Mononuclear cell (primary cell): ENCODE measurements at regions not wholly inside any gene's neighbourhood (a gene's known extent, or its start where the extent isn't known, plus 50 kb on each side); places are given as distances from the start of the nearest gene placed in this dataset.
"Not testable (repeated sequence)": the region's sequence is repeated elsewhere in the genome, so short reads cannot be mapped to it uniquely, and the experiment has no call there.

Experiments used
- H3K27me3 ChIP-seq: 2 replicates; pipeline ENCODE4 v1.6.0; 2011; ENCODE audit warnings: low read length, control low read depth; ENCODE audit not compliant: insufficient read depth
- H3K4me1 ChIP-seq: 2 replicates; pipeline ENCODE4 v1.5.1; 2011; ENCODE audit warnings: mild to moderate bottlenecking, low read length, control low read depth; ENCODE audit not compliant: insufficient read depth
- H3K4me3 ChIP-seq: 2 replicates; pipeline ENCODE4 v1.5.1; 2011; ENCODE audit warnings: mild to moderate bottlenecking, low read length, moderate library complexity
- H3K9me3 ChIP-seq: 2 replicates; pipeline ENCODE4 v1.5.1; 2011; ENCODE audit warnings: low read depth, mild to moderate bottlenecking, control low read depth, low read length

DNA sequence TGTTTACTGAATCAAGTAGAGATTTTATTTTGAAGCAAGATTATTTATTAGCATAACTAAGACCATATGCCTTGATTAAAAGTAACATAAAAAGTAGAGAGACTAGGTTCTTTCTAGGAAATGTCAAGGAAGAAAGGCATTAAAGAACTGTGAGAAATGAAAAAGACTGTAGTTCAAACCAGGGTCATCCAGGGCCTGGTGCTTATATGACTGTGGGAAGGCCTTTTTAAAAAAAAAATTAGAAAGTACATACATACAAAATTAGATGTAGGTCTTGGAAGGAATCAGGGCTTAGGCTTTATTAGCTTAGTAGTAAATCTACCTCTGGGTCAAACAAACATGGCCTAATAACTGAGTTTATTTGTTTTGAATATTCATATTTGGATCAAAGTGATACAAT, 173.9 kb upstream of the TBL1XR1 start:
- H3K9me3 ChIP-seq, result no peaks in the 10 kb centered on the region
- H3K4me3 ChIP-seq, result no peak overlapping the region

GRCh38 chr3:177371888-177372287, 174.6 kb upstream of the TBL1XR1 start:
- Histone ChIP-seq H3K27me3 (no peaks in the 10 kb centered on the region), H3K4me3 (no peak overlapping the region), H3K9me3 (no peaks in the 10 kb centered on the region), H3K4me1 (no peaks in the 10 kb centered on the region)

More for the DNA sequence above, 173.9 kb upstream of the TBL1XR1 start:
- Histone ChIP-seq H3K4me1 (no peaks in the 10 kb centered on the region), H3K27me3 (no peaks in the 10 kb centered on the region)

DNA sequence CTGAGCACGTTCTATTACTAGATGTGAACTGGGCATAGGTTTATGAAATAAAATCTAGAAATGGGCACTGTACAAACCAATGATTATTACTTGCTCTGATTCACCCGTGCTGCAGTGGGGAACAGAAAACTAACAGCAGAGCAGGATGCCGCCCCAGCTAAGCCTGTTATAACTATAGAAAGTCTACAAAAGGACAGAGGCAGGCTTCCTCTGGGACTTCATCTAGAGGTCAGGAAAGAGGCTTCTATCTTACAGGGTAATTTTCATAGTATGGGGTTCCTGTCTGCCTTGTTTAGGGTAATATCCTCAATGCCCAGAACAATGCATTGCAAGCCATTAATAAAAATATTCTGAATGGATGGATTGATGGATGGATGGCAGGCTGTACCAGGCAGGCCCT, 177.0 kb upstream of the TBL1XR1 start:
- H3K4me3 ChIP-seq, result no peak overlapping the region

DNA sequence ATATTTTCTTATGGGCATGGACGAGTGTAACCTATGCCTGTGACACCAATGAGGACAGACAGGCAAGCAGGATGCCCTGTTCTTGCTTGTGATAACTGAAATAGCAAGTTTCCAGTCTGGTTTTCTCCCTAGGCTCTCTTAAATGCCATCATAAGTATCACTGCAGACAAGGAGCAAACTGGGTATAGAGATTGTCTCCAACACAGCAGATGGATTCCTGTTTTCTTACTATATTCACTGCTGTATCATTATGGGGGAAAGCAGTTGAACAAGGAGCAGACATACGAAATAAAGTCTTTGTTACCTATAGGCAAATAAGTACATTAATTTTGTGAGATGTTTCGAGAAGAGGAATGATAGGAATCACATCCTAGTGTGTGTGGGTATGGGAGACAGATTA, 178.0 kb upstream of the TBL1XR1 start:
- no peaks in the 10 kb centered on the region for H3K4me1 ChIP-seq
- H3K4me3 ChIP-seq, result no peak overlapping the region
- H3K27me3 ChIP-seq, result no peaks in the 10 kb centered on the region
- no peaks in the 10 kb centered on the region for H3K9me3 ChIP-seq

More for the DNA sequence above, 177.0 kb upstream of the TBL1XR1 start:
- Histone ChIP-seq H3K9me3 (no peaks in the 10 kb centered on the region), H3K4me1 (no peaks in the 10 kb centered on the region), H3K27me3 (no peaks in the 10 kb centered on the region)

GRCh38 chr3:177377166-177377565, 179.9 kb upstream of the TBL1XR1 start:
- Histone ChIP-seq H3K9me3 (no peaks in the 10 kb centered on the region), H3K27me3 (no peaks in the 10 kb centered on the region), H3K4me3 (no peak overlapping the region), H3K4me1 (no peaks in the 10 kb centered on the region)

DNA sequence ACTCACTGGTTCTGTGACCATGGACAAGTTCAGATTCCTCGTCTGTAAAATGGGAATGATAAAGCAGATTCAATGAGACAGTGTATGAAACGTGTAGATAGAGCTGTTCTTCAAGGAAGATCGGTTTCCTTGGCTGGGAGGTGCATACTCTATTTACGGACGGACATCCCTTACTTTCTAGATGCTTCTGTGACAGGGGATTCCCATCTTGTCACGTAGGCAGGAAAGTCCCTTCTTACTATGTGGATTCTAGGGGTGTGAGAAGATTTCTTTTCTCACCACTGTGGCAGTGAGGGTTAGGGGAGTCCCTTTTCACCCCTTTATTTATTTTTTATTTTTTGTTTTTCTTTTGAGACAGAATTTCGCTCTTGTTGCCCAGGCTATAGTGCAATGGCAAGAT, 180.9 kb upstream of the TBL1XR1 start:
- H3K27me3 ChIP-seq, result no peaks in the 10 kb centered on the region
- no peaks in the 10 kb centered on the region for H3K4me1 ChIP-seq
- no peaks in the 10 kb centered on the region for H3K9me3 ChIP-seq
- H3K4me3 ChIP-seq, result no peak overlapping the region

DNA sequence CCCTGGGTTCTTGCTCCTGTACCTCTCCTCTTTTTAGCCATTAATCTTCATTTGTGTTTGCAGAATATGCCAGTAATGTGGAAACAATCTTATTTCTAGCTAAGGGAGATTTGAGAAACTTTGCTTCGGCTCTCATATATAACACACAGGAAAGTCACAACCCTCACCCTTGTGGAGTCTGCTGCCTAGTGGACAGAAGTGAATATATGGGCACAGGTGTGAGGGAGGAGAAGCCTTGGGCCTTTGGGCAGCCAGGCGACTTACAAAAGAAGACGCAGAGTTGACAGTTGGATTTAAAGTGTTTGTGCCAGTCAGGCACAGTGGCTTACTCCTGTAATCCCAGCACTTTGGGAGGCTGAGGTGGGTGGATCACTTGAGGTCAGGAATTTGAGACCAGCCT, 181.8 kb upstream of the TBL1XR1 start:
- Histone ChIP-seq H3K9me3 (no peaks in the 10 kb centered on the region), H3K27me3 (no peaks in the 10 kb centered on the region), H3K4me1 (no peaks in the 10 kb centered on the region), H3K4me3 (no peak overlapping the region)

- no peaks in the 10 kb centered on the region for H3K27me3 ChIP-seq
Observed at GRCh38 chr3:177381070-177381469, 183.8 kb upstream of the TBL1XR1 start.

DNA sequence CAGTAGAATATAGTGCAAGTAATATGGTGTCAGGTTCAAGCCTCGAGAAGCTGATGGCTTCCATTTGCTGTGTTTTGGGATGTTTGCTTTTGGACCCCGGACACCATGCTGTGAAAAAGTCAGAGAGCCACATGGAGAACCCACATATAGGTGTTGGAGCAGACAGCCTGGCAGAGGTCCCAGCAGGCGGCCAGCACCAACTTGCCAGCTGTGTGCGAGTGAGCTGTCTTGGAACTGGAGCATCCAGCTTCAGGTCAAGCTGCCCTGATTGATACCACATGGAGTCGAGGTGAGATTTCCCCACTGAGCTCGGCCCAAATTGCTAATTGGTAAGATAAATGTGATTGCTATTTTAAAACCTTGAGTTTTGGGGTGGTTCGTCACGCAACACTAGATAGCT, 185.7 kb upstream of the TBL1XR1 start:
- H3K9me3 ChIP-seq, result no peaks in the 10 kb centered on the region
- H3K27me3 ChIP-seq, result no peaks in the 10 kb centered on the region
- H3K4me3 ChIP-seq, result no peak overlapping the region
- H3K4me1 ChIP-seq, result no peaks in the 10 kb centered on the region

More at GRCh38 chr3:177381070-177381469, 183.8 kb upstream of the TBL1XR1 start:
- Histone ChIP-seq H3K4me1 (no peaks in the 10 kb centered on the region), H3K4me3 (no peak overlapping the region), H3K9me3 (no peaks in the 10 kb centered on the region)

GRCh38 chr3:177385186-177385585, 187.9 kb upstream of the TBL1XR1 start:
- Histone ChIP-seq H3K4me1 (no peaks in the 10 kb centered on the region), H3K9me3 (no peaks in the 10 kb centered on the region)

GRCh38 chr3:177385831-177386301, 188.6 kb upstream of the TBL1XR1 start:
- H3K4me1 ChIP-seq, result no peaks in the 10 kb centered on the region
- no peak overlapping the region for H3K4me3 ChIP-seq
- H3K9me3 ChIP-seq, result no peaks in the 10 kb centered on the region
- H3K27me3 ChIP-seq, result no peaks in the 10 kb centered on the region

More at GRCh38 chr3:177385186-177385585, 187.9 kb upstream of the TBL1XR1 start:
- H3K4me3 ChIP-seq, result no peak overlapping the region
- H3K27me3 ChIP-seq, result no peaks in the 10 kb centered on the region

GRCh38 chr3:177388209-177388608, 190.9 kb upstream of the TBL1XR1 start:
- Histone ChIP-seq H3K4me3 (no peak overlapping the region), H3K9me3 (no peaks in the 10 kb centered on the region), H3K4me1 (no peaks in the 10 kb centered on the region), H3K27me3 (no peaks in the 10 kb centered on the region)

DNA sequence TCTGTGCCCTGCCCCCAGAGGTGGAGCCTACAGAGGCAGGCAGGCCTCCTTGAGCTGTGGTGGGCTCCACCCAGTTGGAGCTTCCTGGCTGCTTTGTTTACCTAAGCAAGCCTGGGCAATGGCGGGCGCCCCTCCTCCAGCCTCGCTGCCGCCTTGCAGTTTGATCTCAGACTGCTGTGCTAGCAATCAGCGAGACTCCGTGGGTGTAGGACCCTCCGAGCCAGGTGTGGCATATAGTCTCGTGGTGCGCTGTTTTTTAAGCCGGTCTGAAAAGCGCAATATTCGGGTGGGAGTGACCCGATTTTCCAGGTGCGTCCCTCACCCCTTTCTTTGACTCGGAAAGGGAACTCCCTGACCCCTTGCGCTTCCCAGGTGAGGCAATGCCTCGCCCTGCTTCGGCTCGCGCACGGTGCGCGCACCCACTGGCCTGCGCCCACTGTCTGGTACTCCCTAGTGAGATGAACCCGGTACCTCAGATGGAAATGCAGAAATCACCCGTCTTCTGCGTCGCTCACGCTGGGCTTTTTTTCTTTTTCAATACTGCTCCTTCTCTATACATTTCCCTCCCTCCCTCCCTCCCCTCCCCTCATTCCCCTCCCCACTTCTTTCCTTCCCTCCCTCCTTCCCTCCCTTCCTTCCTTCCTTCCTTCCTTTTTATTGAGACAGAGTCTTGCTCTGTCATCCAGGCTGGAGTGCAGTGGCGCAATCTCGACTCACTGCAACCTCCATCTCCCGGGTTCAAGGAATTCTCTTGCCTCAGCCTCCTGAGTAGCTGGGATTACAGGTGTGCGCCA, 197.1 kb upstream of the TBL1XR1 start:
- not testable (repeated sequence) for H3K27me3 ChIP-seq, H3K9me3 ChIP-seq, H3K4me3 ChIP-seq, H3K4me1 ChIP-seq

- no peaks in the 10 kb centered on the region for H3K4me1 ChIP-seq
- no peak overlapping the region for H3K4me3 ChIP-seq
- no peaks in the 10 kb centered on the region for H3K9me3 ChIP-seq
- H3K27me3 ChIP-seq, result no peaks in the 10 kb centered on the region
Observed at GRCh38 chr3:177396733-177397132, 199.5 kb upstream of the TBL1XR1 start.

DNA sequence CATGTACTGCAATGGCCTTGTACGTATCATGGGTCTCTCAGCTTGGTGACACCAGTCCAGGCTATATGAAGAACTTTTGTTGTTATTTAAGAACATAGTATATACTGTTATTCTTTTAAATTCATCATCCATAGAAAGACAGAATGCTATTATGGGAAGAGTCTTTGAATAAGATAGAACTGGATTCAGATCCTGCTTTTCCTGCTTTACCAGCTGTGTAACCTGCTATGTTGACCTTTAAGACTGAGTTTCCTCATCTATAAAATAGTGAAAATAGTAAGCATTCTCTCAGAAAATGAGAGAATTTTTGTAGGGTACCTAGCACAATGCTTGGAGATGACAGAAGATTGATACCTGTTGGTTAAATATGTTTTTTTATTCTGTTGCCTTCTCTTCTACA, 204.1 kb upstream of the TBL1XR1 start:
- Histone ChIP-seq H3K27me3 (no peaks in the 10 kb centered on the region), H3K4me3 (no peak overlapping the region), H3K4me1 (no peaks in the 10 kb centered on the region), H3K9me3 (no peaks in the 10 kb centered on the region)

GRCh38 chr3:177402533-177402932, 205.3 kb upstream of the TBL1XR1 start:
- H3K4me1 ChIP-seq, result no peaks in the 10 kb centered on the region
- no peak overlapping the region for H3K4me3 ChIP-seq
- no peaks in the 10 kb centered on the region for H3K27me3 ChIP-seq
- no peaks in the 10 kb centered on the region for H3K9me3 ChIP-seq
